K562 (cell line): ENCODE measurements at regions not wholly inside any gene's neighbourhood (a gene's known extent, or its start where the extent isn't known, plus 50 kb on each side); places are given as distances from the start of the nearest gene placed in this dataset.

Experiments
- ATAC-seq: fragments of 200-7000 bp; cut with Tn5 transposase; 3 replicates; pipeline ENCODE4 v1.9.1; 2020; ENCODE audit warnings: moderate library complexity
- BruUV-seq: library from RNA; stranded (reverse); fragments of 400-500 nt; replicated peaks from 2 replicates; lab custom pipeline; 2021; lab: Mats Ljungman, UMichigan
- CTCF ChIA-PET: fragments of 300-600 bp; formaldehyde crosslinking; extraction: SDS; loops from one replicate; lab custom pipeline; 2021; ENCODE audit warnings: low intra/inter-chr PET ratio; lab: Yijun Ruan, JAX
- POLR2A ChIA-PET: fragments of 300-600, 350-650 bp; sonication (Branson Sonifier 250); formaldehyde crosslinking; extraction: SDS; loops from one replicate; lab custom pipeline; 2021; ENCODE audit warnings: antibody characterized with exemption, inconsistent platforms; lab: Yijun Ruan, JAX
- DNase-seq, 4 experiments: peaks; one replicate each; pipeline versions ENCODE4 v3.0.0 to v3.0.0-alpha.2; 2011 to 2018; ENCODE audit warnings: low spot score in 3 of 4, mixed read lengths in 3 of 4; ENCODE audit errors: extremely low read depth in 1 of 4
- FAIRE-seq: peaks from 2 replicates; lab custom pipeline; 2011; peaks lifted over from hg19 to GRCh38; lab: Jason Lieb, UNC
- H2AFZ ChIP-seq: 2 replicates; pipeline ENCODE4 v1.6.0; 2011; ENCODE audit warnings: low read depth, low read length, control low read depth, inconsistent platforms
- H3K27ac ChIP-seq: fragments of 200-600 bp; 3 replicates; pipeline ENCODE4 v1.8.0; 2011; ENCODE audit warnings: low read depth, mild to moderate bottlenecking, control low read depth, inconsistent platforms, low read length, moderate library complexity, mixed read lengths; ENCODE audit errors: extremely low read depth
- H3K27me3 ChIP-seq, 2 experiments: fragments of 300-600 bp in 1 of 2; 2 replicates in 1 of 2; 3 replicates in 1 of 2; pipeline versions ENCODE4 v1.6.0 to v1.8.0; 2011; ENCODE audit warnings: inconsistent platforms in 2 of 2, low read length in 2 of 2, mild to moderate bottlenecking in 1 of 2, mixed read lengths in 1 of 2, moderate library complexity in 1 of 2; ENCODE audit not compliant: control insufficient read depth in 2 of 2, insufficient read depth in 2 of 2
- H3K36me3 ChIP-seq: fragments of 300-600 bp; 3 replicates; pipeline ENCODE4 v1.8.0; 2011; ENCODE audit warnings: mild to moderate bottlenecking, low read length, inconsistent platforms; ENCODE audit not compliant: control insufficient read depth, insufficient read depth
- H3K4me1 ChIP-seq, 2 experiments: fragments of 200-600 bp in 1 of 2; replicated peaks in 1 of 2; 2 replicates in 1 of 2; 3 replicates in 1 of 2; pipeline versions ENCODE4 v1.5.1 to v1.8.0; 2011; ENCODE audit warnings: inconsistent platforms in 2 of 2, low read length in 2 of 2, mild to moderate bottlenecking in 1 of 2, mixed read lengths in 1 of 2, moderate library complexity in 1 of 2; ENCODE audit not compliant: control insufficient read depth in 2 of 2, insufficient read depth in 2 of 2
- H3K4me2 ChIP-seq: 2 replicates; pipeline ENCODE4 v1.6.1; 2011; ENCODE audit warnings: low read length, control low read depth, inconsistent platforms, mixed read lengths; ENCODE audit not compliant: insufficient read depth
- H3K4me3 ChIP-seq: fragments of 200-600 bp; sonication (generic), shearing (Covaris generic); 2 replicates; pipeline ENCODE4 v1.5.1; 2016; ENCODE audit warnings: control low read depth, inconsistent platforms
- H3K79me2 ChIP-seq: fragments of 200-600 bp; 3 replicates; pipeline ENCODE4 v1.8.0; 2011; ENCODE audit warnings: low read length, inconsistent platforms; ENCODE audit not compliant: control insufficient read depth, insufficient read depth
- H3K9ac ChIP-seq, 2 experiments: 2 replicates each; pipeline versions ENCODE4 v1.6.0 to v1.6.1; 2011; ENCODE audit warnings: low read depth in 2 of 2, low read length in 2 of 2, control low read depth in 1 of 2, inconsistent platforms in 1 of 2, mild to moderate bottlenecking in 1 of 2, mixed read lengths in 1 of 2; ENCODE audit not compliant: insufficient read depth in 1 of 2
- H3K9me1 ChIP-seq: one replicate; pipeline ENCODE4 v1.6.0; 2011; ENCODE audit warnings: inconsistent platforms, mild to moderate bottlenecking, low read length, moderate library complexity; ENCODE audit not compliant: control insufficient read depth, insufficient read depth
- H3K9me3 ChIP-seq: replicated peaks from 2 replicates; pipeline ENCODE4 v1.5.1; 2011; ENCODE audit warnings: low read depth, low read length, inconsistent platforms; ENCODE audit not compliant: control insufficient read depth, insufficient read depth
- H4K20me1 ChIP-seq: replicated peaks from 2 replicates; pipeline ENCODE4 v1.6.1; 2011; ENCODE audit warnings: low read length, inconsistent platforms, mixed read lengths; ENCODE audit not compliant: control insufficient read depth, insufficient read depth
- BCLAF1 ChIP-seq, 2 experiments: fragments of 450-650 bp in 1 of 2; IDR thresholded peaks; 2 replicates each; pipeline ENCODE4 v1.6.1; 2011 to 2017; ENCODE audit warnings: low read depth in 2 of 2, antibody characterized with exemption in 1 of 2, borderline replicate concordance in 1 of 2, low read length in 1 of 2, mild to moderate bottlenecking in 1 of 2, mixed read lengths in 1 of 2; ENCODE audit not compliant: control insufficient read depth in 1 of 2
- CCNT2 ChIP-seq: IDR thresholded peaks from 2 replicates; pipeline ENCODE4 v1.6.1; 2011; ENCODE audit warnings: borderline replicate concordance, low read depth, mild to moderate bottlenecking, moderate library complexity, mixed read lengths, low read length; ENCODE audit not compliant: insufficient read length; ENCODE audit errors: extremely low read depth
- CGGBP1 ChIP-seq: fragments of 250-450 bp; sonication (Bioruptor Pico); IDR thresholded peaks from 2 replicates; pipeline ENCODE4 v1.9.0; 2021; ENCODE audit warnings: mild to moderate bottlenecking
- DMBX1 ChIP-seq: fragments of 250-450 bp; sonication (Bioruptor Pico); IDR thresholded peaks from 2 replicates; pipeline ENCODE4 v1.8.0; 2022; ENCODE audit warnings: inconsistent platforms, mild to moderate bottlenecking, moderate library complexity, borderline replicate concordance
- FUS ChIP-seq: fragments of 200-400 bp; formaldehyde crosslinking; optimal IDR thresholded peaks from 2 replicates; pipeline ENCODE3; 2017; ENCODE audit warnings: low read depth, low read length
- HMG20B ChIP-seq: fragments of 250-450 bp; sonication (Bioruptor Pico); IDR thresholded peaks from 2 replicates; pipeline ENCODE4 v1.5.0; 2021; ENCODE audit warnings: mild to moderate bottlenecking
- HMGN3 ChIP-seq: IDR thresholded peaks from 2 replicates; pipeline ENCODE4 v1.6.1; 2011; ENCODE audit warnings: borderline replicate concordance, low read depth, mild to moderate bottlenecking, mixed read lengths, low read length; ENCODE audit not compliant: insufficient read length; ENCODE audit errors: extremely low read depth
- MTA2 ChIP-seq: fragments of 450-650 bp; IDR thresholded peaks from 2 replicates; pipeline ENCODE4 v1.6.1; 2016; ENCODE audit warnings: low read depth
- NFE2 ChIP-seq: IDR thresholded peaks from 2 replicates; pipeline ENCODE4 v1.6.1; 2014; ENCODE audit warnings: antibody characterized with exemption, low read depth
- RUNX1 ChIP-seq: sonication (generic); IDR thresholded peaks from 2 replicates; pipeline ENCODE4 v1.6.1; 2016; ENCODE audit warnings: antibody characterized with exemption, low read depth
- STAG1 ChIP-seq: sonication (generic); formaldehyde crosslinking; IDR thresholded peaks from 2 replicates; pipeline ENCODE4 v1.5.0; 2020; ENCODE audit warnings: missing genetic modification reagents, borderline replicate concordance
- YY1 ChIP-seq, 3 experiments: IDR thresholded peaks; 2 replicates each; pipeline ENCODE4 v1.6.1; 2011; ENCODE audit warnings: low read length in 2 of 3, mild to moderate bottlenecking in 2 of 3, moderate library complexity in 2 of 3, borderline replicate concordance in 1 of 3, control low read depth in 1 of 3, low read depth in 1 of 3; ENCODE audit not compliant: insufficient read depth in 3 of 3, insufficient replicate concordance in 2 of 3, control insufficient read depth in 1 of 3, insufficient read length in 1 of 3; ENCODE audit errors: extremely low read depth in 1 of 3
- ZFPM2 ChIP-seq: fragments of 250-450 bp; sonication (Bioruptor Pico); IDR thresholded peaks from 2 replicates; pipeline ENCODE4 v1.5.1; 2022; ENCODE audit warnings: mild to moderate bottlenecking
- ZNF184 ChIP-seq: sonication (generic); formaldehyde crosslinking; IDR thresholded peaks from 2 replicates; pipeline ENCODE4 v1.5.0; 2020; ENCODE audit warnings: missing genetic modification reagents
- ZNF518B ChIP-seq: fragments of 250-450 bp; sonication (Bioruptor Pico); IDR thresholded peaks from 2 replicates; pipeline ENCODE4 v1.5.0; 2021; ENCODE audit warnings: mild to moderate bottlenecking, moderate library complexity
- WGBS: fragments of 100-300 bp; shearing (Covaris generic); methylation state at CpG from one replicate; pipeline ENCODE4 v1.1.6; 2016; ENCODE audit warnings: low coverage, mixed read lengths; ENCODE audit not compliant: insufficient coverage; ENCODE audit errors: missing lambda C conversion rate; 5-methylcytosine and 5-hydroxymethylcytosine counted together
- in situ Hi-C: fragments of 300-500 bp; cut with MboI; formaldehyde crosslinking; loops from 4 replicates; pipeline ENCODE4 v1.15.0; 2018; ENCODE audit warnings: inconsistent platforms, mixed read lengths
- intact Hi-C: fragments of 100-400 bp; cut with micrococcal nuclease; formaldehyde crosslinking; loops from 2 replicates; pipeline ENCODE4 v1.14.2; 2022

GRCh38 chr4:18957716-18958115 lies 936.2 kb upstream of the LCORL start:
- Histone ChIP-seq H3K27ac (no peak overlapping the region), H3K9me3 (no peaks in the 10 kb centered on the region), H3K9me1 (no peaks in the 10 kb centered on the region), H3K9ac (no peak overlapping the region), H3K4me3 (no peak overlapping the region), H3K4me1 (no peaks in the 10 kb centered on the region), H3K27me3 (no peaks in the 10 kb centered on the region), H2AFZ (no peak overlapping the region), H4K20me1 (no peaks in the 10 kb centered on the region), H3K36me3 (no peaks in the 10 kb centered on the region), H3K79me2 (no peaks in the 10 kb centered on the region), H3K4me2 (no peak overlapping the region)
- no peak for FAIRE-seq
- POLR2A ChIA-PET = no interaction called here
- ATAC-seq = no peak
- in situ Hi-C loops (no loop called here), intact Hi-C loops (no loop called here)
- BruUV-seq = no TSS peak
- CTCF ChIA-PET = no interaction called here
- no peak for TF ChIP-seq BCLAF1 (IDR thresholded peaks at IDR 0.05; ENCODE audit: borderline replicate concordance in 1 of 2, control insufficient read depth in 1 of 2, low read depth in 2 of 2, low read length in 1 of 2)
- TF ChIP-seq YY1 (IDR thresholded peaks at IDR 0.05; ENCODE audit: borderline replicate concordance in 1 of 3, control insufficient read depth in 1 of 3, extremely low read depth in 1 of 3, insufficient read depth in 3 of 3, insufficient read length in 1 of 3, insufficient replicate concordance in 2 of 3, low read depth in 1 of 3, low read length in 2 of 3) = no peak
- TF ChIP-seq CCNT2 = no peak
- TF ChIP-seq ZFPM2 (CRISPR knock-in tag) = no peak
- TF ChIP-seq STAG1 (CRISPR knock-in tag) = no peak
- no peak for TF ChIP-seq ZNF518B (CRISPR knock-in tag)
- TF ChIP-seq ZNF184 = no peak
- no peak for TF ChIP-seq RUNX1
- TF ChIP-seq HMGN3 = no peak
- TF ChIP-seq CGGBP1 (CRISPR knock-in tag) = no peak
- TF ChIP-seq FUS = no peak
- TF ChIP-seq DMBX1 (CRISPR knock-in tag) = no peak
- TF ChIP-seq NFE2 = no peak
- no peak for TF ChIP-seq MTA2
- TF ChIP-seq HMG20B (CRISPR knock-in tag) = no peak
- no peak for DNase-seq
- WGBS = 0% methylated on average over 6 of the region's 6 CpGs
